ENCODE measurements at regions not wholly inside any gene's neighbourhood (a gene's known extent, or its start where the extent isn't known, plus 50 kb on each side); places are given as distances from the start of the nearest gene placed in this dataset.

- Histone ChIP-seq H3K36me3 (no peaks in the 10 kb centered on the region), H3K27me3 (no peaks in the 10 kb centered on the region), H3K27ac (no peak overlapping the region), H3K4me1 (no peaks in the 10 kb centered on the region), H3K9me3 (peaks cover 0 to 9% (median 0%) of the 10 kb centered on the region in 3 donors), H3K4me3 (no peak overlapping the region)
- intact Hi-C loops (cut with DNase I; ENCODE audit: low total_unique reads), result no loop called here
- no peak for DNase-seq
- TF ChIP-seq, protein P1, sequence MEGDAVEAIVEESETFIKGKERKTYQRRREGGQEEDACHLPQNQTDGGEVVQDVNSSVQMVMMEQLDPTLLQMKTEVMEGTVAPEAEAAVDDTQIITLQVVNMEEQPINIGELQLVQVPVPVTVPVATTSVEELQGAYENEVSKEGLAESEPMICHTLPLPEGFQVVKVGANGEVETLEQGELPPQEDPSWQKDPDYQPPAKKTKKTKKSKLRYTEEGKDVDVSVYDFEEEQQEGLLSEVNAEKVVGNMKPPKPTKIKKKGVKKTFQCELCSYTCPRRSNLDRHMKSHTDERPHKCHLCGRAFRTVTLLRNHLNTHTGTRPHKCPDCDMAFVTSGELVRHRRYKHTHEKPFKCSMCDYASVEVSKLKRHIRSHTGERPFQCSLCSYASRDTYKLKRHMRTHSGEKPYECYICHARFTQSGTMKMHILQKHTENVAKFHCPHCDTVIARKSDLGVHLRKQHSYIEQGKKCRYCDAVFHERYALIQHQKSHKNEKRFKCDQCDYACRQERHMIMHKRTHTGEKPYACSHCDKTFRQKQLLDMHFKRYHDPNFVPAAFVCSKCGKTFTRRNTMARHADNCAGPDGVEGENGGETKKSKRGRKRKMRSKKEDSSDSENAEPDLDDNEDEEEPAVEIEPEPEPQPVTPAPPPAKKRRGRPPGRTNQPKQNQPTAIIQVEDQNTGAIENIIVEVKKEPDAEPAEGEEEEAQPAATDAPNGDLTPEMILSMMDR (IDR thresholded peaks at IDR 0.05), result no peak
Observed at GRCh38 chr5:67530609-67531255, 334.1 kb upstream of the CD180 start.

DNA sequence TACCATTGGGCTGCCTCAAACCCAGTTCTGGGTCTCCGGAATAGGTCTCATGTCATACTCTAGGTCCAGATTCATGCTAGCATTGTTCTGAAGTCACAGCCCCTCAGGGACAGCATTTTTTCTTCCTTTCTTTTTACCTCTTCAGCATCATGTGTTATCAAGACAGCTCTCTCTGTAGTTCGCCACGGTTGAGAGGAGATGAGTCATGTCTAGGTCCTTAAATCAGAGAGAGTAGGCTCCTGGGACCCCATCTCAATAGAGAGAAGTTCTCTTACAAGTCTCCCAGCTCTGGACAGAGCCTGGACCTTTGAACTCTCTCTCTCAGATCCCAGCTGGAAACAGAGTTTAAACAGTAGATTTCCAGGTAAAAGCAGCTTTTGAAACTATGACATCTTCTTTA, 332.4 kb upstream of the CD180 start:
- no peak for DNase-seq
- TF ChIP-seq, protein P1 (IDR thresholded peaks at IDR 0.05), result no peak
- H3K4me3 ChIP-seq, result no peak overlapping the region
- no peaks in the 10 kb centered on the region for H3K27me3 ChIP-seq
- no peaks in the 10 kb centered on the region for H3K36me3 ChIP-seq
- intact Hi-C loops (cut with DNase I; ENCODE audit: low total_unique reads), result no loop called here
- no peaks in the 10 kb centered on the region for H3K4me1 ChIP-seq
- H3K27ac ChIP-seq, result no peak overlapping the region
- peaks cover 0 to 12% (median 0%) of the 10 kb centered on the region in 3 donors for H3K9me3 ChIP-seq

- Histone ChIP-seq H3K9me3 (peaks cover 0 to 12% (median 0%) of the 10 kb centered on the region in 3 donors), H3K4me3 (no peak overlapping the region), H3K4me1 (no peaks in the 10 kb centered on the region), H3K27ac (no peak overlapping the region), H3K36me3 (no peaks in the 10 kb centered on the region), H3K27me3 (no peaks in the 10 kb centered on the region)
- TF ChIP-seq, protein P1 (IDR thresholded peaks at IDR 0.05), result no peak
- no peak for DNase-seq
- intact Hi-C loops (cut with DNase I; ENCODE audit: low total_unique reads), result no loop called here
Observed at GRCh38 chr5:67526793-67527192, 330.2 kb upstream of the CD180 start.

DNA sequence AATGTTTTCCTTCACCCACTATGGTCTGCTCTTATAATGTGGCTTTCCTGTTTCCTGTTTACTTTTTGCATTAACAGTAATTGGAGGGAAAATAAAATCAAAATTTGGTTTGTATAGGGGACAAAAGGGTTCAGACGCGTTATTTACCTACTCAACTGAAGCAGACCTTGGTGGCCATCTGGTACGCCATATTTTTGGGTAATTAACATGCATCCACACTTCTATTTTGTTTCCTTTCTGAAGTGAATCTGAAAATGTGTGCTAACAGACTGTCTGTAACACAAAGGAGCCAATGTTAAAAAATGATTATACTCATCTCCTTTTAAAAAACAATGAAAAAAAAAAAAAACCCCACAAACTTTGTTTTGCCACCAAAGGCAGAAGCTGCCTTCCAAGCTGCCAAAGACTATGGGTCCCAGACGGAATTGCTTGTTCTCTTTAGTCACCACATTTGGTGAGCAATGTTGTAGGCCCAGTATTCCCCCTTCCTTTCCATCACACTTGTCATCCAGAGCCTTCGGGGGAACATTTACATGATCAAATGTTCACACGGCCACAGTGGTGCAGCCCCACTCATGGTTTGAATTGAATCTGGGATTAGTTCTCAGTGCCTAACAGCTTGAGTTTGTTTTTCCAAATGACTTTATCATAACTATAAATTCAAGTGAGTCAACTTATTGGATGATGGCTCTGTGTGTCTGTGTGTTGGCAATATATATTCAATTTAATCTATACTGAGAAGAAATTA, 323.7 kb upstream of the CD180 start:
- TF ChIP-seq, protein P1 (IDR thresholded peaks at IDR 0.05), result no peak
- no peak overlapping the region for H3K27ac ChIP-seq

GRCh38 chr5:67518227-67518626, 321.6 kb upstream of the CD180 start:
- H3K4me1 ChIP-seq, result peaks cover 0 to 10% (median 4%) of the 10 kb centered on the region in 4 donors
- no peaks in the 10 kb centered on the region for H3K9me3 ChIP-seq
- intact Hi-C loops (cut with DNase I; ENCODE audit: low total_unique reads), result no loop called here
- no peak for DNase-seq
- H3K36me3 ChIP-seq, result no peaks in the 10 kb centered on the region
- H3K4me3 ChIP-seq, result no peak overlapping the region
- TF ChIP-seq, protein P1 (IDR thresholded peaks at IDR 0.05), result no peak
- H3K27ac ChIP-seq, result no peak overlapping the region
- H3K27me3 ChIP-seq, result no peaks in the 10 kb centered on the region

More for the DNA sequence above, 323.7 kb upstream of the CD180 start:
- no peaks in the 10 kb centered on the region for H3K9me3 ChIP-seq
- H3K4me1 ChIP-seq, result peaks cover 0 to 10% (median 4%) of the 10 kb centered on the region in 4 donors
- intact Hi-C loops (cut with DNase I; ENCODE audit: low total_unique reads), result no loop called here
- no peak overlapping the region for H3K4me3 ChIP-seq
- H3K36me3 ChIP-seq, result no peaks in the 10 kb centered on the region
- no peak for DNase-seq
- H3K27me3 ChIP-seq, result no peaks in the 10 kb centered on the region

Measured in tibial artery (tissue), 4 donors.